ENCODE measurements at regions not wholly inside any gene's neighbourhood (a gene's known extent, or its start where the extent isn't known, plus 50 kb on each side); places are given as distances from the start of the nearest gene placed in this dataset.
"Not testable (repeated sequence)": the region's sequence is repeated elsewhere in the genome, so short reads cannot be mapped to it uniquely, and the experiment has no call there.

- no peak for DNase-seq
These were observed 122.3 kb upstream of the TACR3 start for GRCh38 chr4:103842076-103842475.

DNA sequence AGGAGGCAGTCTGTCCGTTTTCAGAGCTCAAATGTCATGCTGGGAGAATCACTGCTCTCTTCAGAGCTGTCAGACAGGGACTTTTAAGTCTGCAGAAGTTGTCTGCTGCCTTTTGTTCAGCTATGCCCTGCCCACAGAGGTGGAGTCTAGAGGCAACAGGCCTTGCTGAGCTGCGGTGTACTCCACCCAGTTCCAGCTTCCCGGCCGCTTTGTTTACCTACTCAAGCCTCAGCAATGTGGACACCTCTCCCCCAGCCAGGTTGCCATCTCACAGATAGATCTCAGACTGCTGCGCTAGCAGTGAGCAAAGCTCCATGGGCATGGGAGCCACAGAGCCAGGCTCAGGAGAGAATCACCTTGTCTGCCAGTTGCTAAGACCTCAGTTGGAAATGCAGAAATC lies 90.5 kb upstream of the TACR3 start:
- DNase-seq: not testable (repeated sequence)

- no peak for DNase-seq
These were observed 83.0 kb upstream of the TACR3 start for GRCh38 chr4:103802766-103803165.

DNA sequence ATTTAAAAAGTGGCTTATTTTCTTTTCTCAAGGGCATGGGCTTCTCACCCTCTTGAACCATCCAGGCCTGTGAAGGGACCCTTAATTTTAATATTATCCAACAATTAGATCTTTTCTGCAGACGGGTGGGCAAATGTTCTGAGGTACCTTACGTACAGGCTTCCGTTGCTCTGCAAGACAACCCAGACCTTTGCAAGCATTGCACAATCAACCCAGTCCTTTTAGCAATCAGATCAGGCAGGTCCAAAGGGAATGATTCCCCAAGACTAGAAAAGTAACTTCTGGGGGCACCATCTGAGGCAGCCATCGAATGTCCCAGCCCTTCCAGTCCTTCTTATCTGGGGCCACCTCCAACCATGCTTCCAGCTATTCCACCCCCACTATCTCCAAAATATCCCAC lies 67.3 kb upstream of the TACR3 start:
- DNase-seq: no peak

DNA sequence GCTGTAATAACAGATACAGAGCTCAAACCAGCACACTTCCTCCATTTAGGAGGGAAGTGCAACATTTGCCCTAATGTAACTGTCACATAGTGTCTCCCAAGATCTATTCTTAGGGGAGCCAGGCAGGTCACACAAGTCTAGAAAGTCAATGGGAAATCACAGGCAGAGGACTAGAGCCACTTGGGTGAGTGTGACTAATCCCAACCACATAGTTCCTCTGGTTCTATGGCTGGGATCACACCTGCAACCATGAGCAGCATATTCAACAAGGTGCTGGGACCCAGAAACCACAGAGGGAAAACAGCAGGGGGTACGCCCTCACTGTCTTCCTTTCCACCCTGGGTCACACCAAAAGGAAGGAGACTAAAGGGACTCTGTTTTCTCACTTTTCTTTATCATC lies 66.8 kb upstream of the TACR3 start:
- DNase-seq: no peak

- peak; percentile 36 for DNase-seq
These were observed 66.2 kb upstream of the TACR3 start for GRCh38 chr4:103786014-103786413.

GRCh38 chr4:103778221-103778620 lies 58.4 kb upstream of the TACR3 start:
- no peak for DNase-seq

- no peak for DNase-seq
These were observed 54.6 kb upstream of the TACR3 start for GRCh38 chr4:103774326-103774825.

GRCh38 chr4:103773691-103774231 lies 54.0 kb upstream of the TACR3 start:
- DNase-seq: no peak
